ENCODE measurements at regions not wholly inside any gene's neighbourhood (a gene's known extent, or its start where the extent isn't known, plus 50 kb on each side); places are given as distances from the start of the nearest gene placed in this dataset.
"Not testable (repeated sequence)": the region's sequence is repeated elsewhere in the genome, so short reads cannot be mapped to it uniquely, and the experiment has no call there.

DNA sequence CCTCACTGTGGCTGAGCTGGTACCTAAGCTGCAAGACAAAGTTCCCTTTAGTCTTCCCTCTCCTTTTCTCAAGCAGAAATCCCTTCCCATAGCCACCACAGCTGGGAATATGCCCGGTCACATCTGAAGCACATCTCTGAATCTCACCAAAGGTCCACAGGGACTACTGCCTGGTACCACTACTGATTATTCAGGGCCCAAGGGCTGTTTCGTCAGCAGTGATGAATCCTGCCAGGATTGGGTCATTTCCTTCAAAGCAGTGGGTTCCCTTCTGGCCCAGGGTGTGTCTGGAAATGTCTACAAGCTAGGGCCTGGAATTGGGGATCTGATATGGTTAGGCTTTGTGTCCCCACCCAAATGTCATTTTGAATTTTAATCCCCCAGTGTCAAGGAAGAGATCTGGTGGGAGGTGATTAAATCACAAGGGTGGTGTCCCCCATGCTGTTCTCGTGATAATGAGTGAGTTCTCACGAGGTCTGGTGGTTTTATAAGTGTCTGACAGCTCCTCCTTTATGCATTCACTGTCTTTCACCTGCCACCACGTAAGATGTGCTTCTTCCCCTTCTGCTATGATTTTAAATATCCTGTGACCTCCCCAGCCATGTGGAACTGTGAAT is 83.2 kb upstream of the FST start:
- no peaks in the 10 kb centered on the region for H3K4me1 Mint-ChIP-seq
- H3K27me3 Mint-ChIP-seq: peaks cover 16% of the 10 kb centered on the region
- H3K9me3 Mint-ChIP-seq: no peaks in the 10 kb centered on the region
- H3K4me3 Mint-ChIP-seq: no peak overlapping the region
- ATAC-seq (replicated peaks; ENCODE audit: extremely low read depth, poor library complexity, severe bottlenecking) (no peak), DNase-seq (ENCODE audit: low spot score in 2 of 2) (no peak)
- H3K36me3 Mint-ChIP-seq (ENCODE audit: insufficient read depth): peaks cover 3% of the 10 kb centered on the region
- H3K27ac Mint-ChIP-seq (ENCODE audit: low read depth): no peak overlapping the region

DNA sequence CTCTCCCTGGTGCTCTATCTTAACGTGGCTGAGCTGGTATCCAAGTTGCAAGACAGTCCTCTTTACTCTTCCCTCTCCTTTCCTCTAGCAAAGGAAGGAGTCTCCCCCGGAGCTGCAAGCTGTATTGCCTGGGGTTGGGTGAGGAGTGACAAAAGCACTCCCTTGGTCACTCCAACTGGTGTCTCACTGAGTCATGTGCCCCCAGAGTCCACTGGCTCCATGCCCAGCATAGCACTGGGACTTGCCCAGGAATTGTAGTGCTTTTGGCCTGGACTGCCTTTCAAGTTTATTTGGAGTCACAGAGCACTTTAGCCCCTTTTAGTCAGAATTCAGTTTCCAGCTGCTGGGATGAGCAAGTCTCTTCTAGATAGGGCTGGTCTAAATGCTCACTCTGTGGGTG is 82.6 kb upstream of the FST start:
- Mint-ChIP-seq H3K4me1 (no peaks in the 10 kb centered on the region), H3K36me3 (ENCODE audit: insufficient read depth) (no peaks in the 10 kb centered on the region), H3K4me3 (no peak overlapping the region), H3K27me3 (peaks cover 19% of the 10 kb centered on the region), H3K9me3 (no peaks in the 10 kb centered on the region), H3K27ac (ENCODE audit: low read depth) (no peak overlapping the region)
- DNase-seq (ENCODE audit: low spot score in 2 of 2) (no peak), ATAC-seq (replicated peaks; ENCODE audit: extremely low read depth, poor library complexity, severe bottlenecking) (no peak)

DNA sequence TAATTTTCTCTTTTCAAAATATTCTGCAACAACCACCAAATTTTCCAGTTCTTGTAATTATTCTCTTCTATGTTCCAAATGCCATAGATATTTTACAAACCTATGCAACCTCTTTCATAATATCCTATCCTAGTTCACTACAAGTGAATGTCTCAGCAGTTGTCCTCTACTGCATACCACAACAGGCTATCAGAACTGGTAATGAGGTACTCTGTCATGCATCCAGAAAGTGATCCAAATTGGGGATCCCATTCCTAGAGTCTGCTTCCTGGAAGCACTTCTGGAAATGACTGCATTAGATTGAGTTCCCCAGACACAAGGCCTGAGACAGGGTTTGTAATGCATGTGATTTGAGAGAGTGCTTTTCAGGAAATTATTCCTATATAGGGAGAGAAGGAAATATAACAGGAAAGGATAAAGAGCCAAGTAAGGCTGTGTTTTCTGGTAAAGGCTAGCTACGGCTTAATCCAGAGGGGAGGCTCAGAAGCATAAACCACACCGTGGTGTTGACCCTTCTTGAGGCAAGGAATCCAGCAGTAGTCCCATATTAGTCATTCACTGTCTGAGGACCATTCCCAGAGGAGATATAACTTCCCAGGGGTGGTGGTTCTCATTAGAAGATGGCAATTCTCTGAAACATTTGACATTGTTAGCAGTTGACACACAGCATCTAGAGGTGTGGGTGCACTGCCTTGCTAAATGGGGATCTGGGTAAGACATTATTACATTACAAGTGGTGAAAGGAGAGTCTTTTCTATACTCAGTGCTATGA is 80.3 kb upstream of the FST start:
- ATAC-seq (replicated peaks; ENCODE audit: extremely low read depth, poor library complexity, severe bottlenecking) (no peak), DNase-seq (ENCODE audit: low spot score in 2 of 2) (no peak)
- Mint-ChIP-seq H3K4me3 (no peak overlapping the region), H3K4me1 (no peaks in the 10 kb centered on the region), H3K27me3 (peaks cover 19% of the 10 kb centered on the region), H3K9me3 (no peaks in the 10 kb centered on the region), H3K36me3 (ENCODE audit: insufficient read depth) (no peaks in the 10 kb centered on the region), H3K27ac (ENCODE audit: low read depth) (no peak overlapping the region)

DNA sequence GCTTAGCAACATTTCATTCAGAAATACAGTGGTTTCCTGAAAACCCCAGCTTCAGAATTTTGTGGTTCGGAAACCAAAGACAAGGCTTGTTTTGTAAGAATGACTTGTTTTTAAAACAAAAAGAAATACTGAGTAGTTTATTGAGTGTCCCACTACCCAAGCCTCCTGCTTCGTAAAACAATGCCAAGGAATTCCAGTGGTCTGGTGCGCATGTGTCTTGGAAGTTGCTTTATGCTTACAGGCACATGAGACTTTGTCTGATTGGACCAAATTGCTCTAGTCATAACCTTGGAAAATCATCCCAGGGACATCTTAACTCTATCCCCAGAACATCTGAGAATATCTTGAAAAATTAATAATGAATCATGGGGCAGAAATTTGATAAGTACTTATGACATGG is 77.1 kb upstream of the FST start:
- DNase-seq (ENCODE audit: low spot score in 2 of 2) (no peak), ATAC-seq (replicated peaks; ENCODE audit: extremely low read depth, poor library complexity, severe bottlenecking) (no peak)
- Mint-ChIP-seq H3K4me3 (no peak overlapping the region), H3K9me3 (no peaks in the 10 kb centered on the region), H3K27ac (ENCODE audit: low read depth) (no peak overlapping the region), H3K36me3 (ENCODE audit: insufficient read depth) (no peaks in the 10 kb centered on the region), H3K27me3 (peaks cover 18% of the 10 kb centered on the region), H3K4me1 (no peaks in the 10 kb centered on the region)

DNA sequence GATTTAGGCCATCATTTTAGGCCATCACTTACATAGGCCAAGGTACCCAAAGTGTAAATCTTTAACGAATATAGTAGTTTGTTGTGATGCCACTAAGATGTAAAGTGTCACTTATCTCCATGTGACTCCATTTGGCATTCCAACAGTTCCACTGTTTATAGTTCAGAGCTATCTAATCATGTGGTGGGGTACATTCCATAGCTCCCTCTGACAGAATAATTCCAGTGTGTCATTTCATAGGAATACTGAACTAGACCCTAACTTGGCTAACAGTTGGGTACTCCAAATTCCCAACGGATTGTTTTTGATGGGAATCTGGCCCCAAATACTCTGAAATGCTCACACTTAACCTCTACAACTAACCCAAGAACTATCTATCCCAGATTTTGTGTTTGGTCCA is 76.7 kb upstream of the FST start:
- Mint-ChIP-seq H3K27me3 (peaks cover 18% of the 10 kb centered on the region), H3K36me3 (ENCODE audit: insufficient read depth) (no peaks in the 10 kb centered on the region)
- ATAC-seq (replicated peaks; ENCODE audit: extremely low read depth, poor library complexity, severe bottlenecking): no peak

DNA sequence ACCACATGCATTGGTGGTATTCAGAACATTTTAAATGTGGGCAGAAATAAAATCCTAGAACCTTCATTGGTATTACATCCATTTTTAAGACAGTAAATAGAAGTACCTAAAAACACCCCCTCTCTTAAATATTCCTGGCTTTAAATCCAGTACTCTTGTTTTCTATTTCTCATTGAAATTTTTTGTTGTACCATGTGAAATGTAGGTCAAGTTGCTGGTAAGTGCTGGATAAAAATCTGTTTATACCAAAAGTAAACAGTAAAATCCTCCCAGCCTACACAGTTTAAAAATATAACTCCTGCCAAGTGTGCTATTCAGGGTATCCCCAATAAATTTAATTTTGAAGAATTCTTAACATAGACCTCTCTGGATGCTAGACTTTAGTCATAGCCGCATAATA is 75.0 kb upstream of the FST start:
- no peaks in the 10 kb centered on the region for H3K9me3 Mint-ChIP-seq
- H3K4me3 Mint-ChIP-seq: no peak overlapping the region
- peaks cover 18% of the 10 kb centered on the region for H3K27me3 Mint-ChIP-seq
- H3K4me1 Mint-ChIP-seq: no peaks in the 10 kb centered on the region
- DNase-seq (ENCODE audit: low spot score in 2 of 2) (no peak), ATAC-seq (replicated peaks; ENCODE audit: extremely low read depth, poor library complexity, severe bottlenecking) (no peak)
- H3K36me3 Mint-ChIP-seq (ENCODE audit: insufficient read depth): no peaks in the 10 kb centered on the region
- no peak overlapping the region for H3K27ac Mint-ChIP-seq (ENCODE audit: low read depth)

More for the DNA sequence above, 76.7 kb upstream of the FST start:
- Mint-ChIP-seq H3K4me1 (no peaks in the 10 kb centered on the region), H3K9me3 (no peaks in the 10 kb centered on the region), H3K4me3 (no peak overlapping the region), H3K27ac (ENCODE audit: low read depth) (no peak overlapping the region)
- no peak for DNase-seq (ENCODE audit: low spot score in 2 of 2)

DNA sequence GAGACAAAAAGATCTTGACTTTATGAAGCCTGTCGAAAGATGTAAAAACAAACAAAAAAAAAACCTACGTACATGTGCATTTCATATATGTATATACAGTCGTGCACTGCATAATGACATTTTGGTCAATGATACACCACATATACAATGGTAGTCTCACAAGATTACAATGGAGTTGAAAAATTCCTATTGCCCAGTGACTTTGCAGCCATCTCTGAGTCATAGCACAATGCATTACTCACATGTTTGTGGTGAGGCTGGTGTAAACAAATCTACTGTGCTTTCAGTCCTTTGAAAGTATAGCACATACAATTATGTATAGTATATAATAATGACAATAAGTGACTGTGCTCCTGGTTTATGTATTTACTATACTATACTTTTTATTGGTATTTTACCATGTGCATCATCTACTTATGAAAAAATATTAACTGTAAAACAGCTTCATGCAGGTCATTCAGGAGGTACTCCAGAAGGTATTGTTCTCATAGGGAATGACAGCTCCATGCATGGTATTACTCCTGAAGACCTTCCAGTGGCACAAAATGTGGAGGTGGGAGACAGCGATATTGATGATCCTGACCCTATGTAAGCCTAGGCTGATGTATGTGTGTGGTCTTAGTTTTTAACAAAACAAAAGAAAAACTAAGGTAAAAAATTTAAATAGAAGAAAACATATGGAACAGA is 73.7 kb upstream of the FST start:
- no peak for DNase-seq (ENCODE audit: low spot score in 2 of 2)
- Mint-ChIP-seq H3K27me3 (peaks cover 16% of the 10 kb centered on the region), H3K4me1 (peaks cover 10% of the 10 kb centered on the region), H3K27ac (ENCODE audit: low read depth) (no peak overlapping the region), H3K9me3 (no peaks in the 10 kb centered on the region), H3K4me3 (no peak overlapping the region), H3K36me3 (ENCODE audit: insufficient read depth) (no peaks in the 10 kb centered on the region)
- no peak for ATAC-seq (replicated peaks; ENCODE audit: extremely low read depth, poor library complexity, severe bottlenecking)

DNA sequence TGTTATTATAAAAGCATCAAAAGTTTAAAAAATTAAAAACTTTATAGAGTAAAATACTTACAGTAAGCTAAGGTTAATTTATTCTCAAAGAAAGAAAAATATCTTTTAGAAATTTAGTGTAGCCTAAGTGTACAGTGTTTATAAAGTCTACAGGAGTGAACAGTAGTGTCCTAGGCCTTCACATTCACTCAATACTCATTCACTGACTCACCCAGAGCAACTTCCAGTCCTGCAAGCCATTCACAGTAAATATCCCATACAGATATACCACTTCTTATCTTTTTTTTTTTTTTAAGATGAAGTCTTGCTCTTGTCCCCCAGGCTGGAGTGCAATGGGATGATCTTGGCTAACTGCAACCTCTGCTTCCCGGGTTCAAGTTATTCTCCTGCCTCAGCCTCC is 73.1 kb upstream of the FST start:
- Mint-ChIP-seq H3K9me3 (no peaks in the 10 kb centered on the region), H3K27me3 (peaks cover 10% of the 10 kb centered on the region), H3K27ac (ENCODE audit: low read depth) (no peak overlapping the region), H3K4me1 (peaks cover 10% of the 10 kb centered on the region), H3K36me3 (ENCODE audit: insufficient read depth) (no peaks in the 10 kb centered on the region), H3K4me3 (no peak overlapping the region)
- ATAC-seq (replicated peaks; ENCODE audit: extremely low read depth, poor library complexity, severe bottlenecking) (no peak), DNase-seq (ENCODE audit: low spot score in 2 of 2) (no peak)

DNA sequence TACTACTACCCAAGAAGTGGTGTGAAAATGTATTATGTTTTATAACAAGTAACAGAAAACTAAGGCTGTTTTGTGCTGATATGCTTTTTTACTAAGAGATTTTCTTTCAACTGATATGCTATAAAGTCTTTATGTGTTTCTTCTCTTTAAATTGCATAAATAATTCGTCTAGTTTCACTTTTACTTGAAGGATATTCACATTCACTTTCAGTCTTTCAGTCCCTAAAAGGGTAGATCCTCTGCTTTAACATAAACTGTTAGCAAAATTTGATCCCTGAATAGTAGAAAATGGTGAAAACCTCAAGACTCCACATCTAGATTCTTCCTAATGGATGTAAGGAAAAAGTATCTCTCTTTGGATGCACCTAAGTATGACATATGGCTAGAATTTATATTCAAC is 69.0 kb upstream of the FST start:
- Mint-ChIP-seq H3K36me3 (ENCODE audit: insufficient read depth) (no peaks in the 10 kb centered on the region), H3K4me3 (no peak overlapping the region), H3K4me1 (peaks cover 10% of the 10 kb centered on the region)

DNA sequence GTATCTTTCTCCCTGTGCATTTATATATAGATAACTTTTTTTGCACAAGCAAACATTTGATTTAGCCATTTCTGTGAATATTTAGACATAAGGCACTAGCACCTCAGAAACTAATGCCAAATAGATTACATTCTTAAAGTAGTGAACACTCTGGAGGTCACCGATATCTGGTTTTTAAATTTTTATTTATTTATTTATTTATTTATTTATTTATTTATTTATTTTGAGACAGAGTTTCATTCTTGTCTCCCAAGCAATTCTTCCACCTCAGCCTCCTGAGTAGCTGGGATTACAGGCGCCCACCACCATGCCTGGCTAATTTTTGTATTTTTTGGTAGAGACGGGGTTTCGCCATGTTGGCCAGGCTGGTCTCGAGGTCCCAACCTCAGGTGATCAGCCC is 67.9 kb upstream of the FST start:
- not testable (repeated sequence) for H3K9me3 Mint-ChIP-seq; H3K27me3 Mint-ChIP-seq; DNase-seq (ENCODE audit: low spot score in 2 of 2); H3K27ac Mint-ChIP-seq (ENCODE audit: low read depth); H3K4me1 Mint-ChIP-seq; ATAC-seq (replicated peaks; ENCODE audit: extremely low read depth, poor library complexity, severe bottlenecking); H3K36me3 Mint-ChIP-seq (ENCODE audit: insufficient read depth); H3K4me3 Mint-ChIP-seq

More for the DNA sequence above, 69.0 kb upstream of the FST start:
- H3K27me3 Mint-ChIP-seq: peaks cover 8% of the 10 kb centered on the region
- H3K9me3 Mint-ChIP-seq: no peaks in the 10 kb centered on the region
- DNase-seq (ENCODE audit: low spot score in 2 of 2) (no peak), ATAC-seq (replicated peaks; ENCODE audit: extremely low read depth, poor library complexity, severe bottlenecking) (no peak)
- H3K27ac Mint-ChIP-seq (ENCODE audit: low read depth): no peak overlapping the region

DNA sequence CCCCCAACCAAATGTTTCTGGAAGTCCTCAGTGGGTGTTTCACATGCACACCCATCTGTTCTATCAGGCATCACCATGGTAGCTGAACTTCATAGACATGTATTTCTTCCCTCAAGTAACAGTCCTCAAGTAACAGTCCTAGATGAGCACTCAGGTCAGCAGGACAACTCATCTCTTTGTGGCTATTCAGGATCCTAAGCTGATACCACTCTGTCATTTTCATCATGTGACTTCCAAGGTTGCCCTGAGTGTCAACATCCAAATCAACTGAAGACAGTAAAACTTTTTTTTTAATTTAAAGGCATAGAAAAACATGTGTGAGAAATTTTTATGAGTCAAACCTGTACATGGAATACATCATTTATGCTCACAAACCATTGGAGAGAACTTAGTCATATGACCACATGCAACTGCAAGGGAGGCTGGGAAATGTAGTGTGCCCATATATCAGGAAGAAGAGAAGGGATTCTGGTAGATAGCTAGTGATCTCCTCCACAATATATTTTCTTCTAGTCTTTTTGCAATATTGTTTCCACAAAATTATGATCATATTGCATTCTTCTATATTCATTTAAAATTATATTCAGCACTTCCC is 64.2 kb upstream of the FST start:
- Mint-ChIP-seq H3K36me3 (ENCODE audit: insufficient read depth) (no peaks in the 10 kb centered on the region), H3K9me3 (no peaks in the 10 kb centered on the region), H3K4me3 (no peak overlapping the region), H3K27me3 (peaks cover 25% of the 10 kb centered on the region), H3K4me1 (peaks cover 5% of the 10 kb centered on the region), H3K27ac (ENCODE audit: low read depth) (no peak overlapping the region)
- DNase-seq (ENCODE audit: low spot score in 2 of 2) (no peak), ATAC-seq (replicated peaks; ENCODE audit: extremely low read depth, poor library complexity, severe bottlenecking) (no peak)

DNA sequence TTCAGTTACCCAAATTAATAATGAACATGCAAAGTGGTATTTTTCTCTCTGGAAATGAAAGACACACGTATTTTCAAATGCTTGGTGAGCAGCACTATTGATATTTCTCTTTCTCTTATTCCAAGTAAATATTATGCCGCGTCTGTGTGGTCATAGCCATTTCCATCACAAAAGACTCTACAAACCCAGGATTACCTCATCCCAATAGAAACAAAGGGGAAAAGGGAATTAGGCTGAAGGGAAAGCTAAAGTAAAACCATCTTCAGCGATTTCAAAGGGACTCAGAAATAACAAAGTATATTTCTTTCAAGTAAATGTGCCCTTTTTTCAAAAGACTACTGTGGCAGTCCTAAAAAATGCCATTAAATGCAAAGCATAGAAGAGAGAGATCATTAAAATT is 62.0 kb upstream of the FST start:
- H3K36me3 Mint-ChIP-seq (ENCODE audit: insufficient read depth): no peaks in the 10 kb centered on the region
- peaks cover 26% of the 10 kb centered on the region for H3K27me3 Mint-ChIP-seq
- H3K9me3 Mint-ChIP-seq: no peaks in the 10 kb centered on the region
- H3K4me1 Mint-ChIP-seq: no peaks in the 10 kb centered on the region
- no peak overlapping the region for H3K4me3 Mint-ChIP-seq
- ATAC-seq (replicated peaks; ENCODE audit: extremely low read depth, poor library complexity, severe bottlenecking) (no peak), DNase-seq (ENCODE audit: low spot score in 2 of 2) (no peak)
- H3K27ac Mint-ChIP-seq (ENCODE audit: low read depth): no peak overlapping the region
